Osteoblast (primary cell): ENCODE measurements at regions not wholly inside any gene's neighbourhood (a gene's known extent, or its start where the extent isn't known, plus 50 kb on each side); places are given as distances from the start of the nearest gene placed in this dataset.
"Not testable (repeated sequence)": the region's sequence is repeated elsewhere in the genome, so short reads cannot be mapped to it uniquely, and the experiment has no call there.

Experiments used
- DNase-seq: peaks from one replicate; pipeline ENCODE4 v3.0.0; 2011; ENCODE audit warnings: low spot score, mixed read lengths; ENCODE audit not compliant: insufficient read length; ENCODE audit errors: missing footprints
- H2AFZ ChIP-seq: 2 replicates; pipeline ENCODE4 v1.6.0; 2011; ENCODE audit warnings: mild to moderate bottlenecking, low read length
- H3K27ac ChIP-seq: 2 replicates; pipeline ENCODE4 v1.5.1; 2011; ENCODE audit warnings: mild to moderate bottlenecking, low read depth, low read length, moderate library complexity
- H3K27me3 ChIP-seq: 2 replicates; pipeline ENCODE4 v1.6.0; 2012; ENCODE audit warnings: mild to moderate bottlenecking, control low read depth, inconsistent platforms, low read length, moderate library complexity; ENCODE audit not compliant: insufficient read depth
- H3K36me3 ChIP-seq: 2 replicates; pipeline ENCODE4 v1.5.1; 2011; ENCODE audit warnings: mild to moderate bottlenecking, low read length, control low read depth, moderate library complexity; ENCODE audit not compliant: insufficient read depth
- H3K4me1 ChIP-seq: 2 replicates; pipeline ENCODE4 v1.5.1; 2011; ENCODE audit warnings: mild to moderate bottlenecking, low read length, control low read depth, moderate library complexity; ENCODE audit not compliant: insufficient read depth
- H3K4me2 ChIP-seq: 2 replicates; pipeline ENCODE4 v1.6.0; 2011; ENCODE audit warnings: mild to moderate bottlenecking, low read length; ENCODE audit not compliant: insufficient read depth
- H3K4me3 ChIP-seq: fragments of 200-600 bp; sonication (generic); 3 replicates; pipeline ENCODE4 v1.5.1; 2012; ENCODE audit warnings: mild to moderate bottlenecking, low read length, inconsistent platforms; ENCODE audit not compliant: insufficient read depth
- H3K79me2 ChIP-seq: 2 replicates; pipeline ENCODE4 v1.6.0; 2012; ENCODE audit warnings: mild to moderate bottlenecking, low read length, control low read depth, inconsistent platforms; ENCODE audit not compliant: insufficient read depth
- H3K9me3 ChIP-seq: 2 replicates; pipeline ENCODE4 v1.5.1; 2011; ENCODE audit warnings: low read depth, low read length, control low read depth
- H4K20me1 ChIP-seq: 2 replicates; pipeline ENCODE4 v1.6.0; 2012; ENCODE audit warnings: mild to moderate bottlenecking, low read length, control low read depth; ENCODE audit not compliant: insufficient read depth
- TF ChIP-seq, protein P1 (sequence below): IDR thresholded peaks from 2 replicates; pipeline ENCODE4 v1.5.1; 2011; ENCODE audit warnings: mild to moderate bottlenecking, low read depth, low read length, moderate library complexity; ENCODE audit errors: extremely low read depth

DNA sequence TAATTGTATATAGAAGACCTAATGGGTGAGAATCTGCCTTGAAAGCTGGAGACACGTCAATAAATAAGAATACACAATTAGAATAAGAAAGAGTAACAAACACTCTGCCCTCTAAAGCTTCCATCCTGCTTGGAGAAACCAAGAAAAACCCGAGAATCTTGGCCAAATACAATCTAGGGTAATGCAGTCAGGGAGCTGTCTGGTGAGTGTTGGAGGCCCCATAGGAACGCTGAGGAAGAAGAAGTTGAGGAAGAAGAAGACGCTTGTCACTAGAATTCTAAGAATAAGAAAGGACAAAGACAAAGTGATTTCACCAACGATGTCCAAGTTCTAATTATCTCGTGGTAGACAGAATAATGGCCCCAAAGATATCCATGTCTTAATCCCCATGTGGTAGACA lies 4485.9 kb upstream of the OR11H1 start:
- H3K36me3 ChIP-seq, result no peaks in the 10 kb centered on the region
- H3K4me1 ChIP-seq, result no peaks in the 10 kb centered on the region
- no peak overlapping the region for H3K27ac ChIP-seq
- peaks cover 3% of the 10 kb centered on the region for H3K9me3 ChIP-seq
- TF ChIP-seq, protein P1, sequence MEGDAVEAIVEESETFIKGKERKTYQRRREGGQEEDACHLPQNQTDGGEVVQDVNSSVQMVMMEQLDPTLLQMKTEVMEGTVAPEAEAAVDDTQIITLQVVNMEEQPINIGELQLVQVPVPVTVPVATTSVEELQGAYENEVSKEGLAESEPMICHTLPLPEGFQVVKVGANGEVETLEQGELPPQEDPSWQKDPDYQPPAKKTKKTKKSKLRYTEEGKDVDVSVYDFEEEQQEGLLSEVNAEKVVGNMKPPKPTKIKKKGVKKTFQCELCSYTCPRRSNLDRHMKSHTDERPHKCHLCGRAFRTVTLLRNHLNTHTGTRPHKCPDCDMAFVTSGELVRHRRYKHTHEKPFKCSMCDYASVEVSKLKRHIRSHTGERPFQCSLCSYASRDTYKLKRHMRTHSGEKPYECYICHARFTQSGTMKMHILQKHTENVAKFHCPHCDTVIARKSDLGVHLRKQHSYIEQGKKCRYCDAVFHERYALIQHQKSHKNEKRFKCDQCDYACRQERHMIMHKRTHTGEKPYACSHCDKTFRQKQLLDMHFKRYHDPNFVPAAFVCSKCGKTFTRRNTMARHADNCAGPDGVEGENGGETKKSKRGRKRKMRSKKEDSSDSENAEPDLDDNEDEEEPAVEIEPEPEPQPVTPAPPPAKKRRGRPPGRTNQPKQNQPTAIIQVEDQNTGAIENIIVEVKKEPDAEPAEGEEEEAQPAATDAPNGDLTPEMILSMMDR, result no peak
- DNase-seq, result no peak
- H3K79me2 ChIP-seq, result no peaks in the 10 kb centered on the region
- no peak overlapping the region for H2AFZ ChIP-seq
- no peaks in the 10 kb centered on the region for H3K27me3 ChIP-seq
- no peaks in the 10 kb centered on the region for H4K20me1 ChIP-seq
- H3K4me2 ChIP-seq, result no peak overlapping the region
- no peak overlapping the region for H3K4me3 ChIP-seq

DNA sequence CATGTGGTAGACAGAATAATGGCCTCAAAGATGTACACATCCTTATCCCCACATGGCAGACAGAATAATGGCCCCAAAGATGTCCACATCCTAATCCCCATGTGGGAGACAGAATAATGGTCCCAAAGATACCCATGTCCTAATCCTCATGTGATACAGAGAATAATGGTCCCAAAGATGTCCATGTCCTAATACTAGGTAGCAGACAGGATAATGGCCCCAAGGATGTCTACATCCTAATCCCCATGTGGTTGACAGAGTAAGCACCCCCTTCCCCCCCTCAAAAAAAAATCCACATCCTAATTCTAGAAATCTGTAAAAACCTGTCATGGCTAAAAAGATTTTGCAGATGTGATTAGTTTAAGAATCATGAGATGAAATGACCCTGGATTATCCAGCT lies 4484.7 kb upstream of the OR11H1 start:
- H3K9me3 ChIP-seq, DNase-seq, H3K4me1 ChIP-seq, H3K79me2 ChIP-seq, H3K27me3 ChIP-seq, H4K20me1 ChIP-seq, H3K27ac ChIP-seq, H2AFZ ChIP-seq, H3K4me3 ChIP-seq, H3K4me2 ChIP-seq, H3K36me3 ChIP-seq: not testable (repeated sequence)

DNA sequence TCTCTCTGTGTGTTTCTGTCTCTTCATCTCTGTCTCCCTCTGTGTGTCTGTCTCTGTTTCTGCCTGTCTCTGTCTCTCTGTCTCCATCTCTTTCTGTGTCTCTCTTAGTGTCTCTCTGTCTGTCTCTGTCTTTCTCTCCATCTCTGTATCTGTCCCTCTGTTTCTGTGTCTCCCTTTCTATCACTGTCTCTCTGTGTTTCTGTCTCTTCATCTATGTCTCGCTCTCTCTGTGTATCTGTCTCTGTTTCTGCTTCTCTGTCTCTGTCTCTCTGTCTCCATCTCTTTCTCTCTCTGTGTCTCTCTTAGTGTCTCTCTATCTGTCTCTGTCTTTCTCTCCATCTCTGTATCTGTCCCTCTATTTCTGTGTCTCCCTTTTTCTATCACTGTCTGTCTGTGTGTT lies 4479.1 kb upstream of the OR11H1 start:
- not testable (repeated sequence) for H3K27me3 ChIP-seq, H3K4me2 ChIP-seq, DNase-seq, H3K79me2 ChIP-seq, H3K4me1 ChIP-seq, H3K36me3 ChIP-seq, H4K20me1 ChIP-seq, H3K27ac ChIP-seq, H2AFZ ChIP-seq, H3K4me3 ChIP-seq, H3K9me3 ChIP-seq

DNA sequence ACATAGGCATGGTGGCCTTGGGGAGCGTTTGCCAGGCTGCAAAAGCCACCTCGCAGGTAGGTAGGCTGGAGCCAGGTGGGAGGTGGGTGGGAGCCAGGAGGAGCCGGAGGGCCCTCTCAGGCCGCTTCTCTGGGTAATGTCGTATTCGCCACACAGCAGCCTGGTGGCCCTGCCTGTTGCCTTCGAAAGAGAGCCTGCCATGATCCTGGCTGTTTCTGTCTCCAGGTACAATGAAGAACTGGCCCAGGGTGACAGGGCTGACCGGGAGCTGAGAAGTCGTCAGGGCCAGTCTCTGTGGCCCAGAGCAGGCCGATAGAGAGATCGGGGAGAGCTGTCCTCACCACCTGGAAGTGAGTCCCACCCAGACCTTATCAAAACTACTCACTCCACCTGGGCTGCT lies 4477.8 kb upstream of the OR11H1 start:
- not testable (repeated sequence) for H3K79me2 ChIP-seq, H3K36me3 ChIP-seq, H3K4me2 ChIP-seq

GRCh38 chr22:11051401-11052112 lies 4476.4 kb upstream of the OR11H1 start:
- not testable (repeated sequence) for H3K27me3 ChIP-seq, H3K4me1 ChIP-seq, H3K79me2 ChIP-seq, H3K4me2 ChIP-seq, H3K36me3 ChIP-seq, DNase-seq, H3K27ac ChIP-seq, H2AFZ ChIP-seq, H3K9me3 ChIP-seq, H3K4me3 ChIP-seq, H4K20me1 ChIP-seq

More for the DNA sequence above, 4477.8 kb upstream of the OR11H1 start:
- H3K4me1 ChIP-seq, DNase-seq, H3K4me3 ChIP-seq, H3K27me3 ChIP-seq, H2AFZ ChIP-seq, H3K27ac ChIP-seq, H3K9me3 ChIP-seq, H4K20me1 ChIP-seq: not testable (repeated sequence)

GRCh38 chr22:11053403-11054344 lies 4474.3 kb upstream of the OR11H1 start:
- not testable (repeated sequence) for H3K4me1 ChIP-seq, DNase-seq, H3K4me3 ChIP-seq, H3K4me2 ChIP-seq, H4K20me1 ChIP-seq, H2AFZ ChIP-seq, H3K79me2 ChIP-seq, H3K27me3 ChIP-seq, H3K27ac ChIP-seq, H3K36me3 ChIP-seq, H3K9me3 ChIP-seq

GRCh38 chr22:11054681-11055080 lies 4473.3 kb upstream of the OR11H1 start:
- not testable (repeated sequence) for DNase-seq, H3K4me3 ChIP-seq, H3K9me3 ChIP-seq, H2AFZ ChIP-seq, H3K79me2 ChIP-seq, H3K4me1 ChIP-seq, H3K27ac ChIP-seq, H4K20me1 ChIP-seq, H3K4me2 ChIP-seq, H3K36me3 ChIP-seq, H3K27me3 ChIP-seq

- not testable (repeated sequence) for H3K9me3 ChIP-seq
These were observed 4472.8 kb upstream of the OR11H1 start for GRCh38 chr22:11055176-11055575.

More at GRCh38 chr22:11055176-11055575, 4472.8 kb upstream of the OR11H1 start:
- not testable (repeated sequence) for H2AFZ ChIP-seq, H3K36me3 ChIP-seq, H4K20me1 ChIP-seq, H3K27ac ChIP-seq, DNase-seq, H3K4me3 ChIP-seq, H3K4me2 ChIP-seq, H3K4me1 ChIP-seq, H3K79me2 ChIP-seq, H3K27me3 ChIP-seq
